Hindlimb muscle (tissue), 1 donor: ENCODE measurements at regions not wholly inside any gene's neighbourhood (a gene's known extent, or its start where the extent isn't known, plus 50 kb on each side); places are given as distances from the start of the nearest gene placed in this dataset.
A peak's percentile ranks its signal among the peaks of the same experiment; 100 is the strongest.
"Not testable (repeated sequence)": the region's sequence is repeated elsewhere in the genome, so short reads cannot be mapped to it uniquely, and the experiment has no call there.

Experiments used
- DNase-seq: peaks from one replicate; pipeline ENCODE4 v3.0.0-alpha.2; 2013

GRCh38 chr2:138395565-138396306 is 105.8 kb upstream of the SPOPL start:
- DNase-seq, result no peak

DNA sequence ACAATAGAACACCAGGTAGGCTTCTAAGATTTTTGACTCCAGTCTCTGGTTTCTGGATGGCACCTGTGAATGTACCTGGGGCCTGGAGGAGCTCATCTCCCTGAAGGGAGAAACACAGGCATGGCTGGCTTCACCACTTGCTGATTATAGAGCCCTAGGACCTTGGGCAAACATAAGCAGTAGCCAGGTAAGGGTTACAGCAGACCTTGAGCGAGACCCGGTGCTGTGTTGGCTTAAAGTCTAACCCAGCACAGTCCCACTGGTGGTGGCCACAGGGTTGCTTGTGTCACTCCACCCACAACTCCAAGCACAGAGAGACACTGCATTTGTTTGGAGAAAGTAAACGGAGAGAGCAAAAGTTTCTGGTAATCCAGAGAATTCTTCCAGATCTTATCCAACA is 104.7 kb upstream of the SPOPL start:
- DNase-seq, result no peak

GRCh38 chr2:138403431-138403927 is 98.1 kb upstream of the SPOPL start:
- no peak for DNase-seq

- DNase-seq, result no peak
Measured at GRCh38 chr2:138414014-138414413, 87.6 kb upstream of the SPOPL start.

DNA sequence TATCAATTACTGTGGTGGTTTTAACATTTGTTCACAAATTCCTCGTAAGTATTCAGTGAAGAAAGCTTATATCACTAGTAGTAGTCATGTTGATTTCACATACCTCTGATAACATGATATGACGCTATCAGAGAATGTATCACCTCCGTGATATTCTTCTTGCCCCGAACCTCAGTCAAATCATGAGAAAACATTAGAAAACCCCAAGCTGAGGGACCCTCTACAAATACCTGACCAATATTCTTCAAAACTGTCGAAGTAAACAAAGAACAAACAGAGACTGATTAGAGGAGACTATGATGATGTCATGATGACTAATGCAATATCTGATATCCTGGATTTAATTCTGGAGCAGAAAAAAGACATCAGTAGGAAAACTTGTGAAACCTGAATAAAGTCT is 85.6 kb upstream of the SPOPL start:
- no peak for DNase-seq

- DNase-seq, result no peak
Measured at GRCh38 chr2:138418453-138418852, 83.1 kb upstream of the SPOPL start.

GRCh38 chr2:138421315-138421970 is 80.1 kb upstream of the SPOPL start:
- no peak for DNase-seq

GRCh38 chr2:138421971-138422335 is 79.6 kb upstream of the SPOPL start:
- DNase-seq, result no peak

GRCh38 chr2:138423198-138423597 is 78.4 kb upstream of the SPOPL start:
- no peak for DNase-seq

DNA sequence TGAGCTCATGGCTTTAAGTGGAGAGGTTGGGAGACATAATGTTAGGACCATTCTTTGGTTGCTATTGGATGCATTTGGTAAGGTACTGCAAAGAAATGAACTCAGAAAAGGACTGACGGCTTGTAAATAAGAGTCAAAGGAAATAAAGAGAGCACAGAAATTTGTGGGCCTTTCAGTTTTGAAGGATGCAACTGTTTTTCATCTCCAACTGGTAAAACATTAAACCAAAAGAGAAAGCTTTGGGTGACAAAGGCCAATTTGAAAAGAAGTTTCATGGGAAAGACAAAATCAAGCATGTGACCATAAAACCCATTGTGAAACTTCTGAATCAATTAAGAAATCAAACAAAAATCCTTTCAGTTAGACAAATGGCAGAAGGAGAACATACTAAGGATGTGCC is 77.8 kb upstream of the SPOPL start:
- DNase-seq, result no peak

- DNase-seq, result no peak
Measured at GRCh38 chr2:138424436-138425140, 77.0 kb upstream of the SPOPL start.

DNA sequence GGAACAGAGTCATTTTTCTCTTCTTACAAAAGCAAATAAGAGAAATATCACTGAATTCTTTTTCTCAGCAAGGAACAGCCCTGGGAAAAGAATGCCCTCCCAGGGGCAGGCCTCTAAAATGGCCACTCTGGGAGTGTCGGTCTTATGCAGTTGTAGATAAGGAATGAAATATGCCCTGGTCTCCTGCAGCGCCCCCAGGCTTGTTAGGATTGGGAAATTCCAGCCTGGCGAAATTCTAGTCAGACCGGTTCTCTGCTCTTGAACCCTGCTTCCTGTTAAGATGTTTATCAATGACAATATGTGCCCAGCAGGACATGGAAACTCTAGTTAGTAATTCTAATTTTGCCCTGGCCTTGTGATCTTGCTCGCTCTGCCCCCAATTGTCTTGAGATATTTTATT is 75.5 kb upstream of the SPOPL start:
- not testable (repeated sequence) for DNase-seq

DNA sequence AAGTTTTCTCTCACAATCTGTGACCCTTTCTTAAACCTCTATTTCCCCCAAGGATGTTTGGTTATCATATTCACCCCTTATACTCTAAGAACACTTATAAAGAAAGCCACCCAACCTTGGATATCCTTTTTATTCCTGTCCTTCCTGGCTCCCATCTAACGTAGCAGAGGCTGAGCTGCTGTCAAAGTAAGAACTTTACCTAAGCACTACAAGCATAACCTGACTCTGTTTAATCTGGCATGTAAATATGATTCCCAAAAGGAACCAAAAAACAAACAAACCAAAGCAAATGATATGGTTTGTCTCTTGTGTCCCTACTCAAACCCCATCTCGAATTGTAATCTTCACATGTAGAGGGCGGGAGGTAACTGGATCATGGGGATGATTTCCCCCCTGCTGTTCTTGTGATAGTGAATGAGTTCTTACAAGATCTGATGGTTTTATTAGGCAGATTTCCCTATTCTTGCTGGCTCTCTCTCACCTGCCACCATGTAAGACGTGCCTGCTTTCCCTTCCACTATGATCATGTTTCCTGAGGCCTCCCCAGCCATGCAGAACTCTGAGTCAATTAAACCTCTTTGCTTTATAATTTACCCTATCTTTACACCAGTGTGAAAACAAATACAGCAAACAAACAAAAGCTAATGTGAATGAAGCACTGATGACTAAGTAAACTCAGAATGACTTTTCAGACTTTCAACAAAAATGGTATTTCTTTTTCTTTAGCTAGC is 72.7 kb upstream of the SPOPL start:
- DNase-seq, result no peak

DNA sequence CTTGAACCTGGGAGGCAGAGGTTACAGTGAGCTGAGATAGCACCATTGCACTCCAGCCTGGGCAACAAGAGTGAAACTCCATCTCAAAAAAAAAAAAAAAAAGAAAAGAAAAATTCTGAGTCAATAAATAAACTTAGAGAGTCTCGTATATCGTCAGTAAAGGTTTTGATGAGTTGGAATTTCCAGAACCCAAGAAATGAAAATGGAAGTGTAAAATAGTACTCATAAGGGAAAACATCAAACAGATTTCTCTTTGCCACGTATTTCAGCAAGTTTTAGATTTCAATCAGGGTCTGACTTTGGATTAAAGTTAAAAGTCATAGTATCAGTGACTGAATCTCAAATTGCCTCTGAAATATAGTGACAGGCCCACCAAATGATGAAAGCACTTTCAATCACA is 71.4 kb upstream of the SPOPL start:
- no peak for DNase-seq

DNA sequence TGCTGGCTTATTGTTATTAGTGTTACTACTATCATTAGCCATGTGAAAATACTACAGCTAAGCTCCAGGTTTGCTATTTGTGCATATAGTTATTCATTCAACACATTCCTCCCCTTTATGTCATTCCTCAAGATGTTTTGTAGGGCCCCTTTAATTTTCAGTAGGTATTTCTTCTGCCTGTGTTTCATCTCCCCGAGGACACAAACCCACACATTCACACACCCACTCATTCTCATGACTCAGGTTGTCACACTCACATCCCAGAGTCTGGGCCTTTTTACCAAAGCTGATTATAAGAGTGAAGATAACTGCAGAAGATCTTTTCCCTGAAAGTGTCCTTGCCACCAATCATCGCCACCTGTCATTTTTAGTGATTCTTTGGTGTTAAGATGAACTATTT is 68.6 kb upstream of the SPOPL start:
- no peak for DNase-seq

DNA sequence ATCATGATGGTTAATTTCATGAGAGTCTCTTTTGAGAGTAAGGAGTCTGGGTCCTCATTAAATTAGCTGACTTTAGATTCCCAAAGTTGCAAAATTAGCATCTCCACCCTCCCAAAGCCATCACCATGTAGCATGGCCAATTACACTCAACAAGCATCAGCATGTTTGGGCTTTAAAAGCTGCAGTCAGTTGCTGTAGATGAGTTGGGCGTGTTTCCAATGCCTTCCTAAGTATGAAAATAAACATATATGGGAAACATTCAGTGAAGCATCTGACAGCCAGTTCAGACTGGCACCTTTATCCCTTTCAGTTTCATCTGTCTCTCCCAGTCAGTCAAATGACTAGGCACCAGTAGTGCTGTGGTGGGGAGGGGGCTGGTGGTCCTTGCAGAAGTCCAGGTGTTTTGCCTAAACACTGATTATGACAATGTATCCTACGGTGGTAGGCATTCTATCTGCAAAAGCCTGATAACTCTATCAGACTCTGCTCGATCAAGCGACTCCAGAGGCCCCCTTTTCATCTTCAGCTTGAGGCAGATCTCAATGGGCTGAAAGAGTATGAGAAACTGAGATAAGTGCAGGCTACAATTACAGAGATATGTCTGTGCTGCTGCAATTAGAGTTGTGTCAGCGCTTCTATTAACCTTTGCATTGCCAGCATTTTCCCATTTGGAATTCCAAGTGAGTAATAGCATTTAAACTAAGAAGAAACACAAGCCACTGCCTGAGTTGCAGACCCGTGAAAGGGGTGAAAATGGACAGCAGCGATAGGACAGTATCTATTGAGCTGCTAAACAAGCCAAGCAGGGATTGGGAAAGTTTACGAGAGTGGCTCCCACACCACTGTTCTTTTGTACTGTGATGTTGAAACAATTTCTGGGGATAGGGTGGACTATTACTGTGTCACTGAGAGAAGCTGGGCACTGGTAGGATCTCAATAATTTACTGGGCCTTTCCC is 67.3 kb upstream of the SPOPL start:
- no peak for DNase-seq

DNA sequence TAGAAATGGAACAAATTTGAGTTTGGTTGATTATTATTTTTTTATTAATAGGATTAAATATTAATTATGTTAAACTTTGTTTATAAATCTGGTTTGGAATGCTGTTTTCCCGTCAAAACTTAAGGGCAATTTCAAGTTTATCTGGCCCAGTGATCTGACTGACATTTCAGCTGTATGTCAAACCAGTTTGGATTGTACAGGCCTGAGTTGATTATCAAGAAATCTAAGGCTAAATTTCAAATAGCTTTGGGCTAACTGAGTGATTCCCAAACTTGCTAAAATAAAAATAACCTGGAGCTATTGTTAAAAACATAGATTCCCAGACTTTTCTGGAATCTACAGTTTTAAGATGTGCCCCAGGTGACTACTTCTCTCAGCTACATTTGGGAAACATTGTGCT is 65.9 kb upstream of the SPOPL start:
- no peak for DNase-seq

GRCh38 chr2:138439733-138440132 is 61.8 kb upstream of the SPOPL start:
- no peak for DNase-seq

DNA sequence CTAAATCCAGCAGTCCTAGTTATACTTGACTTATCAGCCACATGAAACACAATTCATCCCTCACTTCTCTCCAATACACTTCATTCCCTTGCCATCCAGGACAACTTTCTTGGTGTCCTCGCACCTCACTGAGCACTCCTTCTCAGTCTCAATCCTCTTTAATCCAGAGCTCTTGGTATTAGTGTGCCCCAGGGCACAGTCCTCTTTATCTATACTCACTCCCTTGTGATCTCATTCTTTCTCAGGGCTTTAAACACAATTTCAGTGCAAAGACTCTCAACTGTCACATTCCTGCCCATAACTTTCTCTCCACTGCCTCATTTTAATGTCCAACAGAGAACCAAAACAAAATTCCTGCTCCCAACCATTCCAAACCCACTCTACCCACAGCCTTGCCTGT is 60.8 kb upstream of the SPOPL start:
- DNase-seq, result no peak

DNA sequence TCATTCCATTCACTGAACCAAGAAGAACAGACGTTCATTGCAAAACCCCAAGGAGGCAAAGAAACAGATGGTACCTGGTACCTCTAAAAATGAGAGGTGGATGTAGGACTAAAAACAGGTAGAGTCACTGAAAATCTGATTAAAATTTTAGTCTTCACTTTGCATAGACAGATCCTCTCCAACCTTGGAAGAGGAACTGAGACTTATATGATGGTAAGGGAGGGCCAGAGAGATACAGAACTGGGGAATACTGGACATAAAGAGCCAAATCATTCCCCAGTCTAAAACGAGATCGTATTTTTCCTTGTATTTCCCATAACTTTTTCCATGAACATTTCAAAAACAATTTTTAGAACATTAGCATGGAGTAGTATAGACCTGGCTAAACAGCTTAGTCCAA is 59.7 kb upstream of the SPOPL start:
- no peak for DNase-seq

- DNase-seq, result no peak
Measured at GRCh38 chr2:138444411-138444810, 57.2 kb upstream of the SPOPL start.

DNA sequence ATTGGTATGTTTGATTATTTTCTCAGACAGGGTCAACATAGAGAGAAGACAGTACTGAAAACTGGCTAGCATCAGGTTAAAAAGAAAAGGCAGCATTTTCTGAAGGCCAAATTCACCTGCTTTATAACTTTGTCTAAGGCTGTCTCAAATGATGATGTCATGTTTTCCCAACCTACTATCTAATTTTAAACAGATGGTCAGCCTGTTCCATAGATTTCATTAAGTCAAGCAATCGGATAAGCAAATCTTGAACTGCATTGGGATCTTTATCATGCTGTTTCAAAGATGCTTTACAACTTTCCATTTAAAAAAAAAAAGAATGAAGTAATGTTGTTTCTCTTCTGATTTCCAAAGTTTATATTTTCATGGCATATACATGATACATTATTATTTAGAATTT is 56.3 kb upstream of the SPOPL start:
- peak; percentile 17 for DNase-seq
